Right atrium auricular region (tissue), 2 donors: ENCODE measurements at regions not wholly inside any gene's neighbourhood (a gene's known extent, or its start where the extent isn't known, plus 50 kb on each side); places are given as distances from the start of the nearest gene placed in this dataset.
"Not testable (repeated sequence)": the region's sequence is repeated elsewhere in the genome, so short reads cannot be mapped to it uniquely, and the experiment has no call there.

Source experiments
- DNase-seq: peaks from one replicate; pipeline ENCODE4 v3.0.0-alpha.2; 2019; ENCODE audit warnings: low spot score
- H3K27ac ChIP-seq, 2 donors: fragments of 200-600 bp; sonication (generic); 1 replicate in 1 of 2; 2 replicates in 1 of 2; pipeline ENCODE4 v1.5.1; 2016 to 2019
- H3K27me3 ChIP-seq, 2 donors: fragments of 200-600 bp; sonication (generic); one replicate each; pipeline versions ENCODE4 v1.5.1 to v1.6.0; 2017 to 2019
- H3K36me3 ChIP-seq: fragments of 200-600 bp; sonication (generic); one replicate; pipeline ENCODE4 v1.5.1; 2016
- H3K4me1 ChIP-seq, 2 donors: fragments of 200-600 bp; sonication (generic); one replicate each; pipeline versions ENCODE4 v1.5.1 to v1.6.0; 2017 to 2019
- H3K4me3 ChIP-seq, 2 donors: fragments of 200-600 bp; sonication (generic); 1 replicate in 1 of 2; 2 replicates in 1 of 2; pipeline ENCODE4 v1.5.1; 2017 to 2019; ENCODE audit warnings: mild to moderate bottlenecking in 1 of 2, moderate library complexity in 1 of 2
- H3K9me3 ChIP-seq, 2 donors: fragments of 200-600 bp; sonication (generic); one replicate each; pipeline ENCODE4 v1.5.1; 2019
- CTCF ChIP-seq, 2 donors: fragments of 200-600 bp; sonication (generic); IDR thresholded peaks; one replicate each; pipeline ENCODE4 v1.5.1; 2019; ENCODE audit warnings: antibody characterized with exemption in 2 of 2
- microRNA counts, 2 donors: library from miRNA; unstranded; fragments of <30 nt; microRNA quantifications; one replicate each; lab custom pipeline; 2016 to 2017
- microRNA-seq, 2 donors: library from miRNA; unstranded; fragments of <30 nt; microRNA quantifications; one replicate each; pipeline ENCODE4, GENCODE V29; 2016 to 2017; ENCODE audit warnings: borderline number of aligned reads in 2 of 2, borderline replicate concordance in 1 of 2

GRCh38 chr4:112085156-112086035 is 59.9 kb upstream of the FAM241A start:
- Histone ChIP-seq H3K4me3 (no peak overlapping the region), H3K9me3 (no peaks in the 10 kb centered on the region), H3K4me1 (no peaks in the 10 kb centered on the region), H3K27me3 (no peaks in the 10 kb centered on the region), H3K27ac (no peak overlapping the region), H3K36me3 (no peaks in the 10 kb centered on the region)
- no peak for TF ChIP-seq CTCF (IDR thresholded peaks at IDR 0.05)
- DNase-seq: no peak

GRCh38 chr4:112086036-112086434 is 59.2 kb upstream of the FAM241A start:
- Histone ChIP-seq H3K27ac (no peak overlapping the region), H3K4me3 (no peak overlapping the region), H3K27me3 (no peaks in the 10 kb centered on the region), H3K9me3 (no peaks in the 10 kb centered on the region), H3K36me3 (no peaks in the 10 kb centered on the region), H3K4me1 (no peaks in the 10 kb centered on the region)
- no peak for DNase-seq
- TF ChIP-seq CTCF (IDR thresholded peaks at IDR 0.05): no peak

GRCh38 chr4:112086661-112087060 is 58.6 kb upstream of the FAM241A start:
- H3K36me3 ChIP-seq, H3K9me3 ChIP-seq, H3K4me3 ChIP-seq, DNase-seq, H3K27ac ChIP-seq, H3K4me1 ChIP-seq, H3K27me3 ChIP-seq: not testable (repeated sequence)

GRCh38 chr4:112092330-112092729 is 52.9 kb upstream of the FAM241A start:
- H3K27me3 ChIP-seq, H3K27ac ChIP-seq, H3K9me3 ChIP-seq, H3K4me1 ChIP-seq, H3K4me3 ChIP-seq, DNase-seq, H3K36me3 ChIP-seq: not testable (repeated sequence)

- Histone ChIP-seq H3K36me3 (no peaks in the 10 kb centered on the region), H3K4me1 (no peaks in the 10 kb centered on the region), H3K4me3 (no peak overlapping the region), H3K27me3 (no peaks in the 10 kb centered on the region), H3K9me3 (no peaks in the 10 kb centered on the region), H3K27ac (no peak overlapping the region)
- TF ChIP-seq CTCF (IDR thresholded peaks at IDR 0.05): no peak
- DNase-seq: no peak
These were observed 51.5 kb upstream of the FAM241A start for GRCh38 chr4:112093636-112094202.

- Histone ChIP-seq H3K27me3 (no peaks in the 10 kb centered on the region), H3K27ac (no peak overlapping the region), H3K4me3 (no peak overlapping the region), H3K4me1 (no peaks in the 10 kb centered on the region), H3K9me3 (no peaks in the 10 kb centered on the region), H3K36me3 (no peaks in the 10 kb centered on the region)
- TF ChIP-seq CTCF (IDR thresholded peaks at IDR 0.05): no peak
- DNase-seq: no peak
These were observed 50.9 kb upstream of the FAM241A start for GRCh38 chr4:112094330-112094729.

MicroRNAs encoded in the stretch of these regions (microRNA counts, 767-probe panel; counts per million panel counts)
- microRNA hsa-miR-297 (lab: Ali Mortazavi, UCI): 0 to 961 counts per million in 2 donors

Small RNAs in the stretch of these regions (microRNA-seq; reads per million reads assigned to microRNA genes)
- 0 reads per million in 2 donors for gene MIR297
